ENCODE measurements at regions not wholly inside any gene's neighbourhood (a gene's known extent, or its start where the extent isn't known, plus 50 kb on each side); places are given as distances from the start of the nearest gene placed in this dataset.

GRCh38 chr15:98556321-98556720 is 92.0 kb upstream of the IGF1R start:
- no peak for TF ChIP-seq POLR2A (IDR thresholded peaks at IDR 0.05; ENCODE audit: low read depth, low read length)
- no peak for TF ChIP-seq CTCF (IDR thresholded peaks at IDR 0.05; ENCODE audit: extremely low read depth in 1 of 2, insufficient read depth in 1 of 2, low read depth in 1 of 2, low read length in 2 of 2)
- TF ChIP-seq EZH2 (IDR thresholded peaks at IDR 0.05; ENCODE audit: borderline replicate concordance, low read depth, low read length, severe bottlenecking): no peak
